ENCODE measurements at regions not wholly inside any gene's neighbourhood (a gene's known extent, or its start where the extent isn't known, plus 50 kb on each side); places are given as distances from the start of the nearest gene placed in this dataset.

DNA sequence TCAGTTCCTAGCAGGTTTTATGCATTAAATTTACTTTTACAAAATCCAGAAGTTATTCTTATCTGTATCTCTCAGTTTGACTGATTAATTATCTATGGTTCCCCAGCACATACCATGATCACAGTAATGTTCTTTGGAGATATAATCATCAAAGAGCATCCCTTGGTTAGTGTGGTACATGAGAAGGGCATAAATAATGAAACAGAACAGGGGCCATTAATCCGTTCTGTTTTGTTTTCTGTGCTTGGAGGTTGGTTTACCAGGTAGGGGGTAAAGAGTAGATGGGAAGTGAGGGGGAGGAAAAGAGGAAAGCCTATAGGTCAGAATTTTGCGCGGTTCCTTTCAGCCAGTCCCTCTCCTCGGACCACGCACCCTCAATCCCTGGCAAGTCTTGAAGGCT, 718.7 kb upstream of the TENM3 start:
- no peak for TF ChIP-seq POLR2A (IDR thresholded peaks at IDR 0.05)
- TF ChIP-seq, protein P1, sequence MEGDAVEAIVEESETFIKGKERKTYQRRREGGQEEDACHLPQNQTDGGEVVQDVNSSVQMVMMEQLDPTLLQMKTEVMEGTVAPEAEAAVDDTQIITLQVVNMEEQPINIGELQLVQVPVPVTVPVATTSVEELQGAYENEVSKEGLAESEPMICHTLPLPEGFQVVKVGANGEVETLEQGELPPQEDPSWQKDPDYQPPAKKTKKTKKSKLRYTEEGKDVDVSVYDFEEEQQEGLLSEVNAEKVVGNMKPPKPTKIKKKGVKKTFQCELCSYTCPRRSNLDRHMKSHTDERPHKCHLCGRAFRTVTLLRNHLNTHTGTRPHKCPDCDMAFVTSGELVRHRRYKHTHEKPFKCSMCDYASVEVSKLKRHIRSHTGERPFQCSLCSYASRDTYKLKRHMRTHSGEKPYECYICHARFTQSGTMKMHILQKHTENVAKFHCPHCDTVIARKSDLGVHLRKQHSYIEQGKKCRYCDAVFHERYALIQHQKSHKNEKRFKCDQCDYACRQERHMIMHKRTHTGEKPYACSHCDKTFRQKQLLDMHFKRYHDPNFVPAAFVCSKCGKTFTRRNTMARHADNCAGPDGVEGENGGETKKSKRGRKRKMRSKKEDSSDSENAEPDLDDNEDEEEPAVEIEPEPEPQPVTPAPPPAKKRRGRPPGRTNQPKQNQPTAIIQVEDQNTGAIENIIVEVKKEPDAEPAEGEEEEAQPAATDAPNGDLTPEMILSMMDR (IDR thresholded peaks at IDR 0.05 in 4 of 5, conservative IDR thresholded peaks at IDR 0.05 in 1 of 5), result no peak

All from gastrocnemius medialis (tissue), 4 donors.